LNCAP (cell line): ENCODE measurements at regions not wholly inside any gene's neighbourhood (a gene's known extent, or its start where the extent isn't known, plus 50 kb on each side); places are given as distances from the start of the nearest gene placed in this dataset.

Experiments
- TF ChIP-seq, protein P1 (sequence below): fragments of 450-650 bp; IDR thresholded peaks from 2 replicates; pipeline ENCODE4 v1.5.1; 2017; ENCODE audit warnings: mild to moderate bottlenecking

DNA sequence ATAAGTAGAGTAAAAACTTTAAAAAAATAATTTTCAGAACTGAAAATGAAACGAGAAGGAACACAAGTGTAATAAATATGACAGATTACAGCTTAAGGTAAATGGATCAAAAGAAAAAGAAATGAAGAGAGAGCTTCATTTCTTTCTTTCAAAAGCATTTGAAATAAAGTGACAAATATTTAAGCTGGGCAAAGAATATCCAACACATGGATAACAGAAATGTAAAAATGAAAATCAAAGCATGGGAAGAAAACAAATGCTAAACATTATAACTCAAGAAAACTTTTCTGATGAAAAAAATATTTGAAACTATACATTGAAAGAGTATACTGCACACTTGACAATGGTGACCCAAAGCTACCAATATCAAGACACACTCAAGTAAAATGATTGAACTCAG is 143.6 kb upstream of the IRX5 start:
- TF ChIP-seq, protein P1, sequence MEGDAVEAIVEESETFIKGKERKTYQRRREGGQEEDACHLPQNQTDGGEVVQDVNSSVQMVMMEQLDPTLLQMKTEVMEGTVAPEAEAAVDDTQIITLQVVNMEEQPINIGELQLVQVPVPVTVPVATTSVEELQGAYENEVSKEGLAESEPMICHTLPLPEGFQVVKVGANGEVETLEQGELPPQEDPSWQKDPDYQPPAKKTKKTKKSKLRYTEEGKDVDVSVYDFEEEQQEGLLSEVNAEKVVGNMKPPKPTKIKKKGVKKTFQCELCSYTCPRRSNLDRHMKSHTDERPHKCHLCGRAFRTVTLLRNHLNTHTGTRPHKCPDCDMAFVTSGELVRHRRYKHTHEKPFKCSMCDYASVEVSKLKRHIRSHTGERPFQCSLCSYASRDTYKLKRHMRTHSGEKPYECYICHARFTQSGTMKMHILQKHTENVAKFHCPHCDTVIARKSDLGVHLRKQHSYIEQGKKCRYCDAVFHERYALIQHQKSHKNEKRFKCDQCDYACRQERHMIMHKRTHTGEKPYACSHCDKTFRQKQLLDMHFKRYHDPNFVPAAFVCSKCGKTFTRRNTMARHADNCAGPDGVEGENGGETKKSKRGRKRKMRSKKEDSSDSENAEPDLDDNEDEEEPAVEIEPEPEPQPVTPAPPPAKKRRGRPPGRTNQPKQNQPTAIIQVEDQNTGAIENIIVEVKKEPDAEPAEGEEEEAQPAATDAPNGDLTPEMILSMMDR, result no peak

DNA sequence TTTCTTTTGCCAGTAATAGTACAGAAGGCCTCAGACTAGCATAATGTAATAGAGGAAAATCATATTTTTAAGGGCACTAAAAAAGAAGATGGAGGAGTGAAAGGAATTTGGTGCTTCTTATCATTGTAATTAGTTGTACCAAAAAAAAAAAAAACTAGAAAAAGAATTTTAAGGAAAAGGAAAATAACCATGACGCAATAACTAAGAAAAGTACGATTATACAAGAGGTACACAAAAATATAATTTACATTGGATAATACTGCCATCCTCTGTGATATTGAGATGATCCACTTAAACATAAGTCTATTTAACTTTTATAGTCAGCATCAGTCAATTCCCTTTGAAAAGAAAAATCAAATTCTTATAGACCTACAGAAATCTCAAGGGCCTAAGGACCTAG is 146.7 kb upstream of the IRX5 start:
- TF ChIP-seq, protein P1, result no peak

DNA sequence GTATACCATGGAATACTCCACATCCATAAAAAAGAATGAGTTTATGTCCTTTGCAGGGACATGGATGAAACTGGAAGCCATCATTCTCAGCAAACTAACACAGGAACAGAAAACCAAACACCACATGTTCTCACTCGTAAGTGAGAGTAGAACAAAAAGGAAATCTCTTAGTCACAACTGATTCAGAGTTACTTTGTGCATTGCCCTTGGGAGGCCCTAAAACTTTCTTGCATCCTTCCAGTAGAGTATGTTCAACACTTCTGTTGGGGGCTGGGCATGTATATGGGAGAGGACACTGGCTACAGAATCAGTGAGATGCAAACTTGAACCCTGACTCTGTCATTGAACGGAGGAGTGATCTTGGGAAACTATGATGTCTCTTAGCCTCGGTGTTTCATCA is 147.4 kb upstream of the IRX5 start:
- TF ChIP-seq, protein P1, result no peak

DNA sequence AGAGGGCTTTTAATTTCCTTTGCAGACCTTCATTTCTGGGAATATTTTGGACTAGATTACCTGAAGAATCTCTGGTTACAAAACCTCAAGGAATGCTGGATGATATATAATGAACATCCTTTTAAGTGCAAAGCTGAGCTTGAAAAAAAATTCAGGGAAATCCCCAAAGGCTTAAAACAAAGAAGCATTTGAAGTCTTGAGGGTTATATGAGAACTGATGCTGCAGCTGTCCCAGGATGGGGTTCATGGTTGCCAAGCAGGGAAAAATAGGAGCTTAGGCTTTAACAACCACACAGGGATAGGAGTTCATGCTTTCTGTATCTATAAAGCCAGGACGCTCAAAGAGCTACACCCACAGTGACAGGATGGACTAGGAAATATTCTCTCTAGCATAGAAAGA is 150.4 kb upstream of the IRX5 start:
- TF ChIP-seq, protein P1, result no peak

DNA sequence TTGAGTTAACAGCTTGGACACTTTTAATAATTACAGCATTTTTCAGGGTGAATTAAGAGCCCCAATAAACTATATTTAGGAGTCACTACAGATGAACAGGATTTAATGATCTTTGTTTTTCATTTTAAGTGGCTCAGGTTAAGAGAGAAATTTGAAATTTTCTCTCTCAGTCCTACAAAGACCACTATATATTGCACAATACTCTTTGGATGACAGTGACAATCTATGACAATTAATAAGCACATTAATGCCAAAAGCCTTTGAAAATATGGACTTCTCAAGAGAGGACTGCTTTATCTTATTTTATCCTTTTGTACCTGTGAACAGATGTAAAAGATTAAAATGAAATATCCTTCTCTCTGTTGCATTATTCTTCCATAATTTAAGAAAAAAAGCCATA is 151.1 kb upstream of the IRX5 start:
- TF ChIP-seq, protein P1, result no peak

DNA sequence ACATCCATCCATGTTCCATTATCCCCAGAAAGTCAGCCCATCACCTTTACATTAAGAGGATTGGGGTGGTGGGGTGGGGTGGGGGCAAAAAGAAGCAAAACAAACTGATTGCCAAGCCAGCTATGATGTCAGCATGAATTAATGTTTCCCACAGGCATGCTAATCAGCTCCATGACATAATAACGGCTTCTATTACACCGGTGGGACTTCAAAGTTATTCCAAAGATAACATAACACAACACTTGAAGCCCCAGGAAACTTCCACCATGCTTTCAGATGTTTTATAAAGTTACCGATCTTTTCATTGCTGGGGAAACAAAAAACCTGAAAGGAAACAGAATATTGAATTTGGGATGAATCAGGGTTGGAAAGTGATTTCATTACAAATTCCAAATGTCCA is 155.9 kb upstream of the IRX5 start:
- TF ChIP-seq, protein P1, result no peak

DNA sequence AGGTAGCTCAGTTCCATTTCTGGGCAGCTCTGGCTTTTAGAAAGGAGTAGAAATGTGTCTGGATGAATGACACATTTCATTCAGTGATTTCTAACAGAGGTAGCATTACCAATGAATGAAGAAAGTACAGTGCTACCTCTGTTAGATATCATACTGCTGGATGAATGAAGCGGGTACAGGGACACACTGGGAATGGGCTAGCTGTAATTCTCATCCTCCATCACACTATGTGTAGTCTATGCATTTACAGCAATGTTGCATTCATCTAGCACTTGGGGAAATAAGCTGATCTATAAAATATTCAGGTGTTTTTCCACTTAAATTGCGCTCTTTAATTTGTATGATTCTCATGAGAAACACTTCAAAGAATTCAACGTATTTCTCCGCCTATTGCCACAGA is 158.3 kb upstream of the IRX5 start:
- TF ChIP-seq, protein P1, result no peak

DNA sequence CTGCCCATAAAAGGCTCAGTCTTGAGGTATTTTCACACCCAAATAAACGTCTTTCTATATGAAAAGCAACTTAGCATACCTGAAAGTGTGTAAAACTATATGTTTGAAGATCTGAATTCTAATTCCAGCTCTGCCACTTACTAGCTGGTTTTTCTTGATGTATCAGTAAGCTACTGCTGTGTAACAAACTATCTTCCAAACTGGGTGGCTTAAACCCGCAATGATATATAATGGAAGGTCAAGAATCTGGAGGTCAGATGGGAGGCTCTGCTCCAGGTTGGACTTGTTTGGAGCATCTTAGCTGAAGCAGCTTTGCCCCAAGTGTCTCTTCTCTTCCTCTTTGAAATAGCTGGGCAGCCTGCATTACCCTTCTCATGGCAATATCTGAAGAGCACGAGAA is 164.3 kb upstream of the IRX5 start:
- TF ChIP-seq, protein P1, result no peak
